ENCODE measurements at regions not wholly inside any gene's neighbourhood (a gene's known extent, or its start where the extent isn't known, plus 50 kb on each side); places are given as distances from the start of the nearest gene placed in this dataset.

DNA sequence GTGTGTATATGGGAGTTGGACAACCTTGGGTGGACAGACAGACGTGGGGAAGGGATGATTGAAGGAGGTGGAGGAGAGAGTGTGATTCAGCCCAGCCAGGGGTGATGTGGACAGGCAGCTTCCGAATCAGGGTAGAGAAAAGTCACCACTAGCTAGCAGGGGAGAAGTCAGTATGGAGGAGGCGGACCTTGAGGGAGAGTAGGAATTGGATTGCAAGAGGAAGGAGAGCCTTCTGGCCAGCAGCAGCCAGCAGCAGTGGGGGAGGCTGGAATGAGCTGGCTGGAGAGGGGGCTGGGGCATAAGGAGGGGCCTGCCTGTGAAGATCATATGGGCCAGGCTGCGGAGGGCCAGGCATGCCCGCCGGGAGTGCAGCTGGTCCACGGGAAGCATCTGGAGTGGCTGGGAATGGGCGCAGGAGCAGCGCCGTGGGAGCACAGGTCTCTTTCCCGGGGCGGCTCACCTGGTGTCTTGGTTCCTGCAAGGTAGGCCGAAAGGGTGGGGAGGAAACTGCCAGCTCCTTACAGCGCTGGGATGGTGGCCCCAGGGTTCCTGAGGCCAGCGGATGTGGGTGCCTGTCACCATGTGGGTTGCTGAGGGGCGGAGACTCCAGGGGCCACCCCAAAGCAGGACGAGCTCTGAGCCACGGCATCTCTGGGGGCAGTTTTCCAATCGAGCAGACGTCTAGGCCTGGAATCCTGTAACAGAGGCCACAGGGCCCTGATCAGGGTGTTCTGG, 235.3 kb downstream of the SEC14L1 start:
- intact Hi-C loops (cut with DNase I; ENCODE audit: low total_unique reads) = no loop called here

DNA sequence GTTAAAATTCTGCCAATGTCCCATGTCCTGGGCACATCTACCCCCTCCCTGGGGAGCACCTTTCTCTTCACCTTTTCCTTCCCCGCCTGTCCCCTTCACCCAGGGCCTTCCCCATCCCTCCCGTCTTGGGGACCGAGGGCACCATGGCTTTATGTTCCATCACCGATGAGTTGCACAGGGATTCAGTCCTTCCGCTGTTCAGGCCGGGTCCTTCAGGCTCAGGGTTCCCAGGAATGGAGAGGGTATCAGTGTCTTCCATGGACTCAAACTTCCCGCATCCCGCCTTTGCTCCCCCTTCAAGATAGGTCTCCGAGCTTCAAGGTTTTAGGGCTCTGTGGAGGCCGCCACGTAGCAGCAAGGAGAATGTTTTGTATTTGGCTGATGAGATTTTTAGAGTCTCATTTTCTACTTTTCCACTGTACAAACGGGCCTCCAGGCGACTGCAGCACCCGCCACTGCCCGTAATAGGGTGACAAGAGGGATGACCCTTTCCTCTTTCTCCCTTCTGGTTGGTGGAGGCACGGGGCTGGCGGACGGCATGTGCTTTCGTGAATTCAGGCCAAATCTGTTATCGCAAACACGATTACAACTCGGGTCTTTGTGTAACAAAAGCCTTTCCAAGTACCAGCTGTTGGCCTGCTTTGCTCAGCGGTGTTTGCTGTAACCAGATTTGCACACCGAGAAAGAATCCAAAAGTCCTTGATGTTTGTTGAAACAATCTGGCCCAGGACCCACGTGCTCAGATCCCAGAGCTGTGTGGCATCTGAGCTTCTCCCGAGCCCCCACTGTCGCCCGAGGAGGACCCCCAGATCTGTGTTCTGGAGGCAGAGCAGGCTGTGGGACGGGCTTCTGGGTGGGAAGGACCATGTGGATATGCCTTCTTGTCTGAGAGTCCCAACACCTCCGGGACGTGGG, 236.3 kb downstream of the SEC14L1 start:
- TF ChIP-seq POLR2AphosphoS5 (IDR thresholded peaks at IDR 0.05) = peak; percentile 65 to 86 (median 81)
- TF ChIP-seq EP300 (IDR thresholded peaks at IDR 0.05) = peak; percentile 30
- TF ChIP-seq, protein P1, sequence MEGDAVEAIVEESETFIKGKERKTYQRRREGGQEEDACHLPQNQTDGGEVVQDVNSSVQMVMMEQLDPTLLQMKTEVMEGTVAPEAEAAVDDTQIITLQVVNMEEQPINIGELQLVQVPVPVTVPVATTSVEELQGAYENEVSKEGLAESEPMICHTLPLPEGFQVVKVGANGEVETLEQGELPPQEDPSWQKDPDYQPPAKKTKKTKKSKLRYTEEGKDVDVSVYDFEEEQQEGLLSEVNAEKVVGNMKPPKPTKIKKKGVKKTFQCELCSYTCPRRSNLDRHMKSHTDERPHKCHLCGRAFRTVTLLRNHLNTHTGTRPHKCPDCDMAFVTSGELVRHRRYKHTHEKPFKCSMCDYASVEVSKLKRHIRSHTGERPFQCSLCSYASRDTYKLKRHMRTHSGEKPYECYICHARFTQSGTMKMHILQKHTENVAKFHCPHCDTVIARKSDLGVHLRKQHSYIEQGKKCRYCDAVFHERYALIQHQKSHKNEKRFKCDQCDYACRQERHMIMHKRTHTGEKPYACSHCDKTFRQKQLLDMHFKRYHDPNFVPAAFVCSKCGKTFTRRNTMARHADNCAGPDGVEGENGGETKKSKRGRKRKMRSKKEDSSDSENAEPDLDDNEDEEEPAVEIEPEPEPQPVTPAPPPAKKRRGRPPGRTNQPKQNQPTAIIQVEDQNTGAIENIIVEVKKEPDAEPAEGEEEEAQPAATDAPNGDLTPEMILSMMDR (IDR thresholded peaks at IDR 0.05) = no peak
- no peak for TF ChIP-seq POLR2A (IDR thresholded peaks at IDR 0.05)
- H3K27me3 ChIP-seq = no peaks in the 10 kb centered on the region
- peak overlapping the region; percentile 93 to 98 (median 94) for H3K27ac ChIP-seq
- no peaks in the 10 kb centered on the region for H3K9me3 ChIP-seq
- peak overlapping the region; percentile 70 to 93 (median 82) for H3K4me3 ChIP-seq
- H3K36me3 ChIP-seq = peaks cover 0 to 12% (median 0%) of the 10 kb centered on the region in 4 donors
- intact Hi-C loops (cut with DNase I; ENCODE audit: low total_unique reads) = no loop called here
- DNase-seq = peak; percentile 86 to 88
- H3K4me1 ChIP-seq = peaks cover 84 to 98% (median 93%) of the 10 kb centered on the region in 4 donors
- WGBS, 5 donors = 28 to 50% (median 34%) methylated on average over 29 to 31 of the region's 31 CpGs

More for the DNA sequence above, 235.3 kb downstream of the SEC14L1 start:
- TF ChIP-seq, protein P1 (IDR thresholded peaks at IDR 0.05) = no peak
- TF ChIP-seq POLR2A (IDR thresholded peaks at IDR 0.05) (no peak), POLR2AphosphoS5 (IDR thresholded peaks at IDR 0.05) (no peak), EP300 (IDR thresholded peaks at IDR 0.05) (no peak)
- Histone ChIP-seq H3K4me3 (peak overlapping the region; percentile 70 to 93 (median 82)), H3K27ac (peak overlapping the region; percentile 93 to 98 (median 94)), H3K4me1 (peaks cover 84 to 98% (median 93%) of the 10 kb centered on the region in 4 donors), H3K36me3 (peaks cover 0 to 12% (median 0%) of the 10 kb centered on the region in 4 donors), H3K27me3 (no peaks in the 10 kb centered on the region), H3K9me3 (no peaks in the 10 kb centered on the region)
- WGBS, 5 donors = 35 to 62% (median 52%) methylated on average over 14 to 20 of the region's 20 CpGs
- DNase-seq = peak; percentile 45 to 83

DNA sequence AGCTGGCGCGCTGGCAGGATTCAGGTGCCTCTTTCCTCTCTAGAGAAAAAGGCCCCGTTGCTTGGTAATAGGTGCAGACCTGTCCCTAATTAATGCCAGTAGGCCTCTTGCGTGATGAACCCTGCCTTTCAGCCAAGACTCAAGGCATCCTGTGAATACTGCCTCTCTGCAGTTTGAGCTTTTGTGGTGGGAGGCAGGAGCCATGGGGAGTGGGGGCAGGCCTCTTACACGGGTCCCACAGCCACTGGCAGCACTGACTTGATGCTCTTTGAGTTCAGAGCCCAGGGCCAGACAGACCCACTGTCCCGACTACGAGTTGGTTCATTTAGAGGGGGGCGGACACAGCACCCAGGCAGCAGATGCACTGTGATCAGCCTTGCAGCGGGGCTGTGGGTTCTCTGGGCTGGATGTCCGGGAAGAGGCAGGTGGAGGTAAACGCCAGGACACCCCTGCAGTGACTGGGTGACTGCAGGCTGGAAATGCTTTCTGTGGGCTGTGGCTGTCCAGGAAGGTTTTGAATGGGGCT, 237.0 kb downstream of the SEC14L1 start:
- peak overlapping the region in 1 of 4 donors; percentile 27 for H3K4me3 ChIP-seq
- 16 to 64% (median 43%) methylated on average over 8 to 11 of the region's 11 CpGs for whole genome bisulfite sequencing, 5 donors
- intact Hi-C loops (cut with DNase I; ENCODE audit: low total_unique reads) = no loop called here
- no peaks in the 10 kb centered on the region for H3K27me3 ChIP-seq
- DNase-seq = no peak
- H3K27ac ChIP-seq = peak overlapping the region; percentile 75 to 98 (median 94)
- peaks cover 84 to 98% (median 93%) of the 10 kb centered on the region in 4 donors for H3K4me1 ChIP-seq
- H3K36me3 ChIP-seq = peaks cover 0 to 12% (median 0%) of the 10 kb centered on the region in 4 donors
- TF ChIP-seq, protein P1 (IDR thresholded peaks at IDR 0.05) = no peak
- no peak for TF ChIP-seq POLR2A (IDR thresholded peaks at IDR 0.05)
- no peak for TF ChIP-seq POLR2AphosphoS5 (IDR thresholded peaks at IDR 0.05)
- no peak for TF ChIP-seq EP300 (IDR thresholded peaks at IDR 0.05)
- H3K9me3 ChIP-seq = no peaks in the 10 kb centered on the region

All from stomach (tissue), 8 donors.